ENCODE measurements at regions not wholly inside any gene's neighbourhood (a gene's known extent, or its start where the extent isn't known, plus 50 kb on each side); places are given as distances from the start of the nearest gene placed in this dataset.

DNA sequence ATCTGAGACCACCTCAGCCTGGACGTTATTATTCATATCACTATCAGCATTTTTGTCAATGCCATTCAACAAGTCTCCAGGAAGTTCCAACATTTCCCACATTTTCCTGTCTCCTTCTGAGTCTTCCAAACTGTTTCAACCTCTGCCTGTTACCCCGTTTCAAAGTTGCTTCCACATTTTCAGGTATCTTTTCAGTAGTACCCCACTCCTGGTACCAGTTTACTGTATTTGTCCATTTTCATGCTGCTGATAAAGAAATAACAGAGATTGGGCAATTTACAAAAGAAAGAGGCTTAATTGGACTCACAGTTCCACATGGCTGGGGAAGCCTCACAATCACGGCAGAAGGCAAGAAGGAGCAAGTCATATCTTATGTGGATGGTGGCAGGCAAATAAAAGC is 565.5 kb downstream of the FRK start:
- Mint-ChIP-seq H3K4me1 (0 out of 2 replicates have a peak, but pooled peaks cover 8% of the 10 kb centered on the region), H3K36me3 (peaks cover 49% of the 10 kb centered on the region), H3K9me3 (peaks cover 51% of the 10 kb centered on the region), H3K4me3 (no peak overlapping the region), H3K27ac (no peak overlapping the region), H3K27me3 (ENCODE audit: low read depth) (peaks cover 4% of the 10 kb centered on the region; the same call in 1 of the 2 replicates)
- ATAC-seq = no peak
- no peak for DNase-seq (ENCODE audit: low spot score)
- ChIA-PET POLR2A (no interaction called here), CTCF (no interaction called here)
- TF ChIP-seq, protein P1, sequence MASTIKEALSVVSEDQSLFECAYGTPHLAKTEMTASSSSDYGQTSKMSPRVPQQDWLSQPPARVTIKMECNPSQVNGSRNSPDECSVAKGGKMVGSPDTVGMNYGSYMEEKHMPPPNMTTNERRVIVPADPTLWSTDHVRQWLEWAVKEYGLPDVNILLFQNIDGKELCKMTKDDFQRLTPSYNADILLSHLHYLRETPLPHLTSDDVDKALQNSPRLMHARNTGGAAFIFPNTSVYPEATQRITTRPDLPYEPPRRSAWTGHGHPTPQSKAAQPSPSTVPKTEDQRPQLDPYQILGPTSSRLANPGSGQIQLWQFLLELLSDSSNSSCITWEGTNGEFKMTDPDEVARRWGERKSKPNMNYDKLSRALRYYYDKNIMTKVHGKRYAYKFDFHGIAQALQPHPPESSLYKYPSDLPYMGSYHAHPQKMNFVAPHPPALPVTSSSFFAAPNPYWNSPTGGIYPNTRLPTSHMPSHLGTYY (CRISPR knock-in tag; IDR thresholded peaks at IDR 0.05) = no peak
- TF ChIP-seq OVOL2 (CRISPR knock-in tag; IDR thresholded peaks at IDR 0.05; ENCODE audit: borderline replicate concordance) (no peak), PRRX2 (CRISPR knock-in tag; IDR thresholded peaks at IDR 0.05) (no peak), SOX15 (CRISPR knock-in tag; IDR thresholded peaks at IDR 0.05) (no peak), SMAD3 (CRISPR knock-in tag; IDR thresholded peaks at IDR 0.05; ENCODE audit: borderline replicate concordance) (no peak), ZNF416 (CRISPR knock-in tag; IDR thresholded peaks at IDR 0.05) (no peak), RELA (CRISPR knock-in tag; IDR thresholded peaks at IDR 0.05; ENCODE audit: borderline replicate concordance) (no peak), TCF7 (CRISPR knock-in tag; IDR thresholded peaks at IDR 0.05; ENCODE audit: low read depth) (no peak), NFYB (CRISPR knock-in tag; conservative IDR thresholded peaks at IDR 0.05; ENCODE audit: low read depth) (no peak), GRHL2 (CRISPR knock-in tag; IDR thresholded peaks at IDR 0.05; ENCODE audit: insufficient replicate concordance, severe bottlenecking) (no peak), HMGA2 (CRISPR knock-in tag; IDR thresholded peaks at IDR 0.05) (no peak), JUN (CRISPR knock-in tag; IDR thresholded peaks at IDR 0.05) (no peak), ZNF317 (CRISPR knock-in tag; IDR thresholded peaks at IDR 0.05; ENCODE audit: borderline replicate concordance, low read depth) (no peak), SP1 (CRISPR knock-in tag; conservative IDR thresholded peaks at IDR 0.05) (no peak)
- TF ChIP-seq, protein P2, sequence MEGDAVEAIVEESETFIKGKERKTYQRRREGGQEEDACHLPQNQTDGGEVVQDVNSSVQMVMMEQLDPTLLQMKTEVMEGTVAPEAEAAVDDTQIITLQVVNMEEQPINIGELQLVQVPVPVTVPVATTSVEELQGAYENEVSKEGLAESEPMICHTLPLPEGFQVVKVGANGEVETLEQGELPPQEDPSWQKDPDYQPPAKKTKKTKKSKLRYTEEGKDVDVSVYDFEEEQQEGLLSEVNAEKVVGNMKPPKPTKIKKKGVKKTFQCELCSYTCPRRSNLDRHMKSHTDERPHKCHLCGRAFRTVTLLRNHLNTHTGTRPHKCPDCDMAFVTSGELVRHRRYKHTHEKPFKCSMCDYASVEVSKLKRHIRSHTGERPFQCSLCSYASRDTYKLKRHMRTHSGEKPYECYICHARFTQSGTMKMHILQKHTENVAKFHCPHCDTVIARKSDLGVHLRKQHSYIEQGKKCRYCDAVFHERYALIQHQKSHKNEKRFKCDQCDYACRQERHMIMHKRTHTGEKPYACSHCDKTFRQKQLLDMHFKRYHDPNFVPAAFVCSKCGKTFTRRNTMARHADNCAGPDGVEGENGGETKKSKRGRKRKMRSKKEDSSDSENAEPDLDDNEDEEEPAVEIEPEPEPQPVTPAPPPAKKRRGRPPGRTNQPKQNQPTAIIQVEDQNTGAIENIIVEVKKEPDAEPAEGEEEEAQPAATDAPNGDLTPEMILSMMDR (IDR thresholded peaks at IDR 0.05) = no peak

DNA sequence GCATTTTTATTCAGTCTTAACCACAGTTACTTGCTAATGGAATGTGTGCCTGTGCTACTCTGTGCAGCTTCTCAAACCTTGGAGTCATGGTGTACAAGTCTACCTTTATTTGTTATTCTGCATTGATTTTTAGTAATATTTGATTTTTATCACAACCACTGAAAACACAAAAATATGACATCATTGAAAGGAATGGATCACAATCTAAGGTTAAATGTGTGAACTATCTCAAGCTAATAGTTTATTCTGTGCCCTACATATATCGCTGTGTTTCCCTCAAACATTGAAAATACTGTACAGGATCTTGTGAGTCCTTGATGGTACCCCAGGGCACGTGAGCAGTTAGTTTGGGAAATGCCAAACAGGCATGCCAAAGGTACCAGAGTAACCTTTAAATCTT is 573.4 kb downstream of the FRK start:
- CTCF ChIA-PET = no interaction called here
- DNase-seq (ENCODE audit: low spot score) (no peak), ATAC-seq (no peak)
- POLR2A ChIA-PET = no interaction called here
- H3K36me3 Mint-ChIP-seq = peaks cover 11% of the 10 kb centered on the region
- no peaks in the 10 kb centered on the region for H3K27me3 Mint-ChIP-seq (ENCODE audit: low read depth)
- peaks cover 15% of the 10 kb centered on the region for H3K9me3 Mint-ChIP-seq
- peaks cover 4% of the 10 kb centered on the region for H3K4me1 Mint-ChIP-seq
- H3K27ac Mint-ChIP-seq = no peak overlapping the region
- TF ChIP-seq TCF7 (CRISPR knock-in tag; IDR thresholded peaks at IDR 0.05; ENCODE audit: low read depth) (no peak), FOXP1 (CRISPR knock-in tag; IDR thresholded peaks at IDR 0.05; ENCODE audit: borderline replicate concordance) (no peak), ZNF396 (CRISPR knock-in tag; IDR thresholded peaks at IDR 0.05; ENCODE audit: borderline replicate concordance) (no peak), ZNF219 (CRISPR knock-in tag; IDR thresholded peaks at IDR 0.05; ENCODE audit: borderline replicate concordance) (no peak), GTF2I (CRISPR knock-in tag; conservative IDR thresholded peaks at IDR 0.05) (no peak), ZNF423 (CRISPR knock-in tag; IDR thresholded peaks at IDR 0.05) (no peak)
- TF ChIP-seq, protein P3, sequence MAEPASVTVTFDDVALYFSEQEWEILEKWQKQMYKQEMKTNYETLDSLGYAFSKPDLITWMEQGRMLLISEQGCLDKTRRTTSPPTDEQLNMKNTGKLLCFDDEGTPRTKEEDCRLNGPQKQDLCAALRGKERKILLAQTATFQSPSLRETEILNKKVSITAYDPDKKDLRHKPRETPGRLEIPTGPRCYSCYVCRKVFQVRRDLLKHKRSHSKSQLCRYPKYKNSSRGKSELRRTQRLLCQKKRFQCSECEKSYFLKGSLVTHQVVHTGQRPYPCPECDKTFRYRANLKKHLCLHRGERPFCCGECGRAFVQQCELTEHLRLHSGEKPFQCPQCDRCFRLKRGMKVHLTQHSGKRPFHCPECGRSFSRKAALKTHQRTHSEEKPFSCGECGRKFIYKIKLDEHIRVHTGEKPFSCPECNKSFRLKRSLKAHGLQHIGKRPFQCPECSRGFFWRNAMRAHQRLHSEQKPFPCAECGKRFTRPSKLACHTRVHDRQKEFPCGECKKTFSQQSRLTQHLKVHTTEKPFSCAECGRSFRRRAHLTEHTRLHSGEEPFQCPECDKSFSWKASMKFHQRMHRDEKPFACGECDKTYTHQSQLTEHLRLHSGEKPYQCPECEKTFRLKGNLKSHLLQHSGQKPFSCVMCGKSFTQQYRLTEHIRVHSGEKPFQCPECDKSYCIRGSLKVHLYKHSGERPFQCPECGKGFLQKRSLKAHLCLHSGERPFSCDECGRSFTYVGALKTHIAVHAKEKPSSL (CRISPR knock-in tag; conservative IDR thresholded peaks at IDR 0.05) = no peak
- no peak overlapping the region for H3K4me3 Mint-ChIP-seq
